Osteocyte (in vitro differentiated cells): ENCODE measurements at regions not wholly inside any gene's neighbourhood (a gene's known extent, or its start where the extent isn't known, plus 50 kb on each side); places are given as distances from the start of the nearest gene placed in this dataset.
"Not testable (repeated sequence)": the region's sequence is repeated elsewhere in the genome, so short reads cannot be mapped to it uniquely, and the experiment has no call there.

Experiments used
- DNase-seq: peaks from one replicate; pipeline ENCODE4 v3.0.0; 2021; ENCODE audit warnings: mixed read lengths; ENCODE audit not compliant: unreplicated experiment; ENCODE audit errors: extremely low spot score
- H3K27ac Mint-ChIP-seq: one replicate; pipeline ENCODE4 v1.8.0; 2021; ENCODE audit warnings: mild to moderate bottlenecking, mixed read lengths; ENCODE audit not compliant: unreplicated experiment
- H3K27me3 Mint-ChIP-seq: one replicate; pipeline ENCODE4 v1.8.0; 2021; ENCODE audit warnings: mixed read lengths; ENCODE audit not compliant: unreplicated experiment
- H3K36me3 Mint-ChIP-seq: one replicate; pipeline ENCODE4 v1.8.0; 2021; ENCODE audit warnings: mixed read lengths; ENCODE audit not compliant: unreplicated experiment
- H3K4me1 Mint-ChIP-seq: one replicate; pipeline ENCODE4 v1.8.0; 2021; ENCODE audit warnings: mixed read lengths; ENCODE audit not compliant: unreplicated experiment
- H3K4me3 Mint-ChIP-seq: one replicate; pipeline ENCODE4 v1.8.0; 2021; ENCODE audit warnings: mild to moderate bottlenecking, moderate library complexity, mixed read lengths; ENCODE audit not compliant: unreplicated experiment
- H3K9me3 Mint-ChIP-seq: one replicate; pipeline ENCODE4 v1.8.0; 2021; ENCODE audit warnings: mixed read lengths; ENCODE audit not compliant: unreplicated experiment
- CTCF ChIP-seq: fragments of 200-600 bp; sonication (generic); IDR thresholded peaks from 2 replicates; pipeline ENCODE4 v1.5.0; 2021; ENCODE audit warnings: antibody characterized with exemption, mild to moderate bottlenecking, moderate library complexity

GRCh38 chr5:120823328-120823727, 359.2 kb downstream of the PRR16 start:
- TF ChIP-seq CTCF, result no peak
- Mint-ChIP-seq H3K36me3 (no peaks in the 10 kb centered on the region), H3K4me1 (no peaks in the 10 kb centered on the region), H3K27ac (no peak overlapping the region), H3K4me3 (no peak overlapping the region), H3K9me3 (no peaks in the 10 kb centered on the region), H3K27me3 (no peaks in the 10 kb centered on the region)
- DNase-seq, result no peak

GRCh38 chr5:120831646-120832045, 367.5 kb downstream of the PRR16 start:
- not testable (repeated sequence) for H3K27me3 Mint-ChIP-seq, H3K4me3 Mint-ChIP-seq, H3K4me1 Mint-ChIP-seq, DNase-seq, H3K36me3 Mint-ChIP-seq, H3K27ac Mint-ChIP-seq, H3K9me3 Mint-ChIP-seq

GRCh38 chr5:120841830-120842229, 377.7 kb downstream of the PRR16 start:
- no peaks in the 10 kb centered on the region for H3K36me3 Mint-ChIP-seq
- H3K27me3 Mint-ChIP-seq, result no peaks in the 10 kb centered on the region
- peak overlapping the region; percentile 36 for H3K27ac Mint-ChIP-seq
- peaks cover 20% of the 10 kb centered on the region for H3K4me1 Mint-ChIP-seq
- DNase-seq, result no peak
- no peaks in the 10 kb centered on the region for H3K9me3 Mint-ChIP-seq
- no peak for TF ChIP-seq CTCF
- H3K4me3 Mint-ChIP-seq, result no peak overlapping the region

GRCh38 chr5:120843390-120843980, 379.4 kb downstream of the PRR16 start:
- TF ChIP-seq CTCF, result no peak
- no peak for DNase-seq
- Mint-ChIP-seq H3K36me3 (no peaks in the 10 kb centered on the region), H3K4me3 (no peak overlapping the region), H3K4me1 (peaks cover 20% of the 10 kb centered on the region), H3K27me3 (no peaks in the 10 kb centered on the region), H3K9me3 (no peaks in the 10 kb centered on the region), H3K27ac (no peak overlapping the region)

- Mint-ChIP-seq H3K27me3 (no peaks in the 10 kb centered on the region), H3K36me3 (no peaks in the 10 kb centered on the region), H3K4me3 (no peak overlapping the region)
These were observed 384.8 kb downstream of the PRR16 start for GRCh38 chr5:120848883-120849282.

More at GRCh38 chr5:120848883-120849282, 384.8 kb downstream of the PRR16 start:
- peaks cover 11% of the 10 kb centered on the region for H3K4me1 Mint-ChIP-seq
- DNase-seq, result no peak
- H3K27ac Mint-ChIP-seq, result no peak overlapping the region
- H3K9me3 Mint-ChIP-seq, result no peaks in the 10 kb centered on the region
- no peak for TF ChIP-seq CTCF
